NCI-H446 treated with DMSO at 0.1 percent for 48 hours (cell line): ENCODE measurements at regions not wholly inside any gene's neighbourhood (a gene's known extent, or its start where the extent isn't known, plus 50 kb on each side); places are given as distances from the start of the nearest gene placed in this dataset.

ENCODE experiments used
- DNase-seq: peaks from one replicate; lab custom pipeline; 2025; lab: John Stamatoyannopoulos, UW

DNA sequence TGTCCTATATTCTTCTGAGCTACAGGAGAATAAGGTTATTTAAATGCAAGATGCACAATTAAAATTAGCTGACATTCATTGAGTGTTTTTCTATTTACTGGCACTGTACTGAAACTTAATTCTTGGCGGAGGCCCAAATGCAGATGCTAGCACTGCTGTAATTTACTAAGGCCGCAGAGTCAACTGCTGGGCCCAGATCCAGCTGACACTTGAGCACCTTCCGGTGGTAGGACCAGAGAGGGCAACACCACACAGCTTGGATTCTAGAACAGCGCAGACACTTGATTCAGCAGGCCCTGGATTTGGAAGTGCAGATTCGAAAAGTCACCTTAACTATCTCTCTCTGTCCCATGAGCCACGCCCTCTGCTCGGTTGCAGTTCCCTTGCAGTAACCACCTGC is 228.6 kb upstream of the TMEM72 start:
- DNase-seq = no peak

DNA sequence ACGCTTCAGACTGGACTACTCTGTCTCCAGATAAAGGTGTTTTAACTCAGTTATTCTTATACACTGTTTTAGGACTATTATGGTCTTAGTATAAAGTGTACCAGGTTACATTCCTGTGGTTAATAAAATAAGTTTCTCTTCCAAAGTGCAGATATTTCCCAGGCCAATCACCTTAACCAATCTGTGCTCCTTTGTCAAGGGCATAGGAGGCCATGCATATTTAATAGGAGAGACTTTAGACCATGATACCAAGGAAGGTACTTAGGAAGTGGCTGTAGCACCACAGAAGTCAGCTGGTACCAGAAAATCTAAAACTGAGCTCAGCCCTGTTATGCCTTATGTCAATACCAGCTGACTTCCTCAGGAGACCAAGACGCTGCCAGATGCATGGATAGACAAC is 226.5 kb upstream of the TMEM72 start:
- no peak for DNase-seq

DNA sequence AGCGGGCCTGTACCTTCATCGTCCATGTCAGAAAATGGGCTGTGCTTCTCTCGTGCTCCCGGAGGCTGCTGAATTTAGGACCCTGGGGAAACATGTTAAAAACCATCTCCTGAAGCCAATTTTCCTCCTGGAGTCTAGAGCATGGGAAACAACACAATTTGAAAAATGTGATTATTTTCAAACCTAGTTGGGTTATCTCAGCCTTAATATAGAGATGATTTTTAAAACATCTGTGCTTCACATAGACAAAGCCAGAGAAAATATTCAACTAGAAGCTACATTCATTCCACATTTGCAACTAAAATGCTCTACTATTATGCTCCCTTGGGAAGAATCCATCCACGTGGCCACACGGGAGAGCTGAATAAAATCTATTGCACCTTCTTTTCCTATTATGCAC is 225.9 kb upstream of the TMEM72 start:
- no peak for DNase-seq

DNA sequence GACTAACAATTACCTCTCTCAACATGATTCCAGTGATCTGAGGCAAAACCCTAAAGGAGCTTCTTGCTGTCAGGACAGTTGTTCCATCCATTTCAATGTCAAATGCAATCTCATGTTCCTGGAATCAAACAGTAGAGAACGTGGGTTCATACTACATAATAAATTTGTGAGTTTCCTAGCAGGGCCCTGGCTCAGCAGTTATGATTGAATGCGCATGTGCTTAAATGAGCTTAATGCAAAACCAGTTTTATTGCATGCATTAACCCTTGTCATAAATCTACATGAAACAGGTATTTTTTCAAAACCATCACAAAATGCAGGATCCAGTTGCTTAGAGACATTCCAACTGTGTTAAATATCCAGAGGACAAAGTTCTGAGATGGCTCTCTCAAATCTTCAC is 225.4 kb upstream of the TMEM72 start:
- DNase-seq = no peak

DNA sequence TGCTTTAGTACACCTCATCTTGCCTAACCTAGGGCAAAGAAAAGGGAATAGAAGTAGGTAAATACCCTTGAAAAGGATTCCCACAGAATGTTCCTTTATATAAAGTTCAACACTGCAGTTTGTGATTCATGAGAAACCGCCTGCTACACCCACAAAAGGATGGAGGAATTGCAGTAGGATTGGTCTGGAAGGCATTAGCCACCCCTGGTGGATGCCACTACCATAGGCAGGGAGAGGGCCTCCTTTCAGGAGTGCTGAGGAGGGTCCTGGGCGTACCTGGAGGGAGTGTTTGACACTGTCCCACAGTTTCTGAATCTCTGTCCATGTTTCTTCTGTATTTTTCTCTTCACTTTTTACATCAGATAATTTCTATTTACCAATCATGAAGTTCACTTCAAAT is 221.8 kb upstream of the TMEM72 start:
- no peak for DNase-seq

DNA sequence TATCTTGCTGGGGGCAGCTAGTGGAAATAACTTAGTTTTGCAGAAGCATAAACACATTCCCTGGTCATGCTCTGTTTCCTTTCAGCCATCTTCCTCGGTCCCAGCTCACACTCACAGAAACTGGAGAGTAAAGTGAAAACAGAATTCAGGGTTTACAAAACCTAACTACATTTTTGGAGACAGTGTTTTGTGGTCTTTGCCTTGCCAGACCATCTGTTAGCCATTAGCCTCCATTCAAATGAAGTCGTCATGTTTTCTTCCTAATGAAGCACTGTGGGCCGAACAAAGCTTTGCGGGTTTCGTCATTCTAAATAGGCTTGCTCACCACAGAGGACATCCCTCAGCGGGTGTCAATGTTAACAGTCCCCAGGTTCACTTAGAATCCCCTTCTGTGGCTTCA is 214.6 kb upstream of the TMEM72 start:
- DNase-seq = no peak

DNA sequence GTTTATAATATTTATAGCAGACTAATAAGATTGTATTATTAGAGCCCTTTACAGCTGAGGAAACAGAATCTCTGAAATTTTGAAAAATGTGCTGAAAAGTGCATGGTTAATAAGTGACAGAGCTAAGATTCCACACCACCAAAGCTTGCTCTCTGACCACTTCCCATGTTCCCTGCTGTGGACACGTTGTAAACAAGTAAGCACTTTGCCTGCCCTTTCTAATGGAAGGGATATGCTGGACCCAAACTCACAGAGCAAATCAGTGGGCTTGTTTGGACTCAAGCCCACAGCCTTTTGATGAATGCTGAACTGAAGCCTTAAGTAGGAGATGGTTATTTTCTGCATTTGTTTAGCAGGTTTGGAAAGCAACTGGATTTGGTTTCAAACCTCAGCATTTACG is 214.0 kb upstream of the TMEM72 start:
- DNase-seq = no peak

DNA sequence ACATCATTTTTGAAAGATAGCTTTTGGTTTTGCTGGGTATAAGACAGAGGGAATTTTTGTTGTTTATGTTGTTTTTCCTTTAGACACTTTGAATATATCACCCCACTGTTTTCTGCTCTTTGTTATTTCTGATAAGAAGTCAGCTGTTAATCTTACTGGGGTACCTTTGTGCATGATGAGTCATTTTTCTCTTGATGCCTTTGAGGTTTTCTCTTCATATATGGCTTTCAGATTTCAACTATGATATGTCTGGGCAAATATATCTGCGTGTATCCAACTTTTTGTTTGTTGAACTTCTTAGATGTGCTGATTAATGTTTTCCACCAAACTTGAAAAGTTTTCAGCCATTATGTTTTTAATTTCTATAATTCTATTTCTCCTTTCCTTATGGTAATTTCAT is 208.6 kb upstream of the TMEM72 start:
- no peak for DNase-seq

DNA sequence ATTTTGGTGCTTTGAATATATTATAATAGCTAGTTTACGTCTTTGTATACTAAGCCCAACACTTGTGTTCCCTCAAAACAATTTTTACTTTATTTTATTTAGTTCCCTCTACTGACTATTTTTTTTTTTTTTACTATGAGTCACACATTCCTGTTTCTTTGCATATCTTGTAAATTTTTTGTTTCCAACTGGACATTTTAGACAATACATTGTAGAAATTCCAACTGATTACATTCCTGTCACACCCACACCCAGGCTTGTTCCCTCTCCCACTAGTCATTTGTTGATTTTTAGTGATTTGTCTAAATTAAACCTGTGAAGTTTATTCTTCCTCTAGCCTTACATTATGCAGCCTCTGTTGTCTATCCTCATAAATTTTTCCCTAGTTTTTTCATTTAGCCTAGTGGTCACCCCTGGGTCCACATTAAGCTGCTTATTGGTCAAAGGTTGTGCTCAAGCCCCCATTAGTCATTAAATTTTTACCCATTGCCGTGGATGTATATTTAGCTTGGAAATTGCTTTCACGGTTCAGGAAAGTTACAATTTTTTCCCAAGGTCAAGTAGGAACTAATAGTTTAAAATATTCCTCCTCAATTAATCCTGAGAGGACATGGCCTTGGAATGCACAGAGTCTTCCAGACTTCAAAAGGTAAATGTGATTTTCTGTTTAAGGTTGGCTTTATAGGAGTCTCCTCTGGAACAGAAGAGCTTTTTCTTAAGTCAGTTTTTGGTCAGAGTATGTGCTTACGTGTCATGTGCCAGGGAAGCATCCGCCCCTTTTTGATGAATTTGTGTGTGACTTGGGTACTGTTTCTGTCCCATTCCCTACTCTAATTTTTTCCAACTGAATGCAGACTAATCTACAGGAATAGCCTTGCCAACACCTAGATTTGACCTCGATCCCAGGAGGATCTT is 207.6 kb upstream of the TMEM72 start:
- no peak for DNase-seq

DNA sequence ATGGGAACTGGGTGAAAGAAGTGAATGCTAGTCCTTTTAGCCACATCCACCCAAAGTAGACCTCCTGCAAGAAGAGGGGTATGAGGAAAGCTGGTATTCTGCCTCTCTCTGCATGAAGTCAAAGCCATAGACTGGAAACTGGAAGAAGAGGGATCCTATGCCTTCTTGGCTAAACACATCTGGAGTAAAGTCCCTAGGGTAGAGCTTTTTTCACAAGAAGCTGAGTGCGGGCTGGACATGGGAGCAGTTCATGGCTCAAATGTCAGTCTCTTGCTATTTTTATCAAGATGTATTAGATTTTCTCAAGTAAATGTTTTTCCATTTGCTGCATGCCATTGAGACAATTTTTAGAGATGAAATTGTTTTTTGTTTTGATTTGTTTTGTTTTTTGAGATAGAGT is 206.5 kb upstream of the TMEM72 start:
- no peak for DNase-seq

DNA sequence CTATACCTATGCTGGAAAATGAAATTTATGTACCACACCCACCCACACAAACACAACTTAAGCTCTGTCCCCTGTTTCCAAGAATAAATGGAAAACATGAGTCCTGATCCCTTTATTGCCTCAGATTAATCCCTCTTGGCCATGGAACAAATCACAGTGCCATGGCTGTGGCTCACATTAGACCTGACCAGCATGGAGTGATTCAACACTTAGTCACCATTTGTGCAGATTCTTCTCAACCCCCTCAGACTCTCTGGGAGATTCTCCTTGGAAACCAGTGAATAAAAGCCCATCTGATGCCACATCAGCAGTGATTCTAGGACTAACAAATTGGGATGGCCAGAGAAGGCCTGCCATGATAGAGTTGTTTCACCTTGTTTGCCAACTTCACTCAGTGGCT is 204.4 kb upstream of the TMEM72 start:
- DNase-seq = no peak

DNA sequence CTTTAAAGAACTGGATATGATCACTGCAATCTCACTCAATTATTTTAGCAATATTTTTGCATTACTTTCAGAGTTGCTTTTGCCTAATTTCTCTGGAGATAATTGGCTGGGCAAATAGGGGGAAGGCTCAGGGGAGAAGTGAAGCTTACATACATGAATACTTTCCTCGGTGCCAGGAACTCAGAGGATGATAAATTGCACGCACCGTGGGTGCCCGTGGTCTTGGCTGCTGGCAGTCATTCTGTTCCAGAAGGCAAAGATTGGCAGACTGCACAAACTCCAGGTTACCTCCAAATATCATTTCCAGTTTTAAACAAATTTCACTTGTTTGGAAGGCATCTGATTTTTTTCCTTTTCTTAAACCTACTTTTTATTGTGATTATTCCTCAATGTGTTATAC is 197.8 kb upstream of the TMEM72 start:
- DNase-seq = peak; percentile 78

DNA sequence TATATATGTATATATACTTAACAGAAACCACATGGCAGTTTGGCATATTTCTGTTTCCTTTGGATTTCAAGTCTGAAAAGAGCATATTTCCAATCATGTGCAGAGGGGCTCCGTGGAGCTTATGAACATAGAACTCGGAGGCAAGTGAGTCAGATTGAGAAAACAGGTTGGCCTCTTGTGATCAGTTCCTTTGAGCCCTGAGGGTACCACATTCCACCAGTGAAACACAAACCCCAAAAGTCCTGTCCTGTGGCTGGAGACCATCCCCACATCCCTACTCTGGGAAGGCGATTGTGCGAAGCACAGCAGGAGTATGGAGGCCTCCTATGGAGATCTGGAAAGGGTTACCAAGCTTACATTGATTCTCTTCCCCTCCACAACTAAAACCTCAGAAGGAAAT is 196.7 kb upstream of the TMEM72 start:
- no peak for DNase-seq

DNA sequence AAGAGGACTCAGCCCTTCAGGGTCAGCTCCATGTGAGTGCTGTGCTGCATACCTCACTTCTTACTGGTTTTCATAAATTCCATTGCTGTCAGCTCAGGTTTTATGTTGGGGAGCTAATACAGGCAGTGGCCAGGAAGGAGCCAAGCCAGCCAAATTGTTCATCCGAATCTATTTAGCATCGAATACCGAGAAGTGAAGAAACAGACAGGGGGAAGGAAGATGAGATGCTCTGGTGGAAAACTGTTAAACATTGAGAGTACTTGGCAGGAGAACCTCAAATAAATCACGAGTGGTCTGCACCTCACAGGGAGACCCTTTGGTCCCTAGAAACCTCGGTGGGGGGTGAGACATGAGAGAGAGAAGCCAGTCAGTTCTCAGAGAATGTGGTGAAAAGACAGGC is 196.0 kb upstream of the TMEM72 start:
- no peak for DNase-seq

DNA sequence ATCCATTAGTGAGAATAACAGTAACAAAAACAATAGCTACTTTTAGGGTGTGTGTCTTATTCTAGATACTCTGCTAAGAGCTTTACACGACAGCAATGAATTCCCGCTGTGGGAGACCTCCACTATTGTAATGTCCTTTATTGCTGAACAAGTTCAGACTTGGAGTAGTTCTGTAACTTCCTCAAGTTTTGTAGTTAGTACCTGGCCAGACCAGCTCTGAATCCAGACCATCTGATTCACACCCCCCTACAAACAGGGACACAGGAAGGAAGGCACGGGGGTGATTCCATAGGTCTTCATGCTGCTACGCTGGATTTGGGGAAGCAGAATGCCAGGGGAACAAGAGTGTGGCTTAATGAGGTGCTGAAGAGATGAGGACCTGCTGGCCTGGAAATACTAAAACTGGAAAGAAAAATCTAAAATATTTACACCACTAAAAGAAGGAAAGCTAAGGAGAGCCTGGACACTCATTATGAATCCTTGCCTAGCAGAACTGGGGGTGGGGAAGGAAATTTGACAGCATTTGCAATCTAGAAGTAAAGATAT is 194.6 kb upstream of the TMEM72 start:
- DNase-seq = no peak

DNA sequence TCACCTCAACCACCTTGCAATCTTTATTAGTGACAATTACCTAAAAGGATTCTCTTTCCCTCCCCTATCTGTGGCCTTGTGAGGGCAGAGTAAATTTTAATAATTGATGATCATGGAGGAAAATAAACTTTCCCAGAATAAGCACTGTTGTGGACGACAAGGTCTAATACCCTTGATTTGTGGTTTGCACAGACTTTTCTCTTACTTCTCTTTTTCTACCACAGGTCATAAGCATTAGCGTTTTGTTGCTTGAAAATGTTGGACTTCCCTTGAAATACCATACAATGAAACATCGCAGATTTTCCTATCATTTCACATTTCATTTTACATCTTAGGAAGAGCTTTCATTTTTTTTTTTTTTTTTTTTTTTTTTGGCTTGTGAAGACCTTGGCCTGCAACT is 188.1 kb upstream of the TMEM72 start:
- DNase-seq = no peak

DNA sequence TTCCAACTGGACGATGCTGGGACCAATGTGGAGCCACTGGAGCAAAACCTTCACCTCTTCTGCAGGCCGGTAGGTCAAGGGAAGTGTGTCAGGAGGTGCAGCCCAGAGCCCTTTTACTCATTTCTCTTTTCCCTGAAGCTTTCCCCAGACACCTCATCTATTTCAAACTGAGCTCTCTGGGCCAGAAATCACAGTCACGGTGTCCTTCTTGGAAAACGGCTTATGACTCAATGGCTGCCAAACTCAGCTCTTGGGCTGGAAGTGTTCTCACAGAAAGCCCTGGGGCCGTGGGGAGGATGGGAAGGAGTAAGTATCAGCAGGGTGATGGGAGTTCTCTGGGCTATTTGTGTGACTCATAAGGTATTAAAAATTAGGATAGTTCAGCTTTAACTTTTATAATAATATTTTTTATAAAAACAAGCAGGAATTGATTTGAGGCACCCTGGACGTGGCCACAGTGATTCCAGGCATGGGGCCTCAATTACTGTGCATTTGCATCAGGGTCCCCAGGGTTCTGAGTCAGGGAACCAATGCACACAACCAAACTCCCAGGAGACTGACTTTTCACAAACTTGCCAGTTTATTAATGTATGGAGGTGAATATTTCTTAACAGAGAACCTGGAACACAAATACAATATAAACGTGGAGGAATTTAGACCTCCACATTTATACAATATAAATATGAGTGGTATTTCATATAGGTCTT is 187.4 kb upstream of the TMEM72 start:
- DNase-seq = no peak

DNA sequence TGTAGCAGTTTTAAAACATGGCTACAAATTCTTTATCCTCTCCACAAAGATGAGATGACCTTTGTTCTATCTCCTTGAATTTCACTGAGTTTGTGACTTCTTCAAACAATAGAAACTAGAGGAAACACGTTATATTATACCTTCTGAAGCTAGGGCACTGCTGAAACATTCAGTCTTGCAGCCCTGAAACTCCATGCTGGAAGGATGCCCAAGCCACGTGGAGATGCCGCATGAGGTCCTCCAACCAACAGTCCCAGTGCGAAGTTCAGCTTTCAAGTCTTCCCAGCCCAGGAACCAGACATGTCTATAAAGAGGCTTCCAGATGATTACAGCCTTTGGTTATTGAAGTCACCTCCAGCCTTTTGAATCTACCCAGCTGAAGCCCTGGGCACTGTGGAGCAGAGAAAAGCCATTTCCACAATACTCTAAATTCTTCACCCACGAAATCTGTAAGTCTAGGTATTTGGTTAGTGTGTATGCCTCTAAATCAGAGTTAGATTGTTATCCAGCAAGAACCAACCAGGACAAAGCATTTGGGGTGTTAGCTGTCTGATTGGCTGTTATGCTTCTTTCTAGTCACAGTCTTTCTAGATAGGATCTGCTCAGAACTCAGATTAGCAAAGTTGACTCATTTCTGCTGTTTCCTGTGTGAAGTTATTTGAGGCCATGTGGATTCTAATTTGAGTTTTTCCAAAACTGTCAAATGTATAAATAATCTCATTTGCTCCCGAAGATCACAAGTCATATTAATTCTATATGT is 186.5 kb upstream of the TMEM72 start:
- DNase-seq = no peak

DNA sequence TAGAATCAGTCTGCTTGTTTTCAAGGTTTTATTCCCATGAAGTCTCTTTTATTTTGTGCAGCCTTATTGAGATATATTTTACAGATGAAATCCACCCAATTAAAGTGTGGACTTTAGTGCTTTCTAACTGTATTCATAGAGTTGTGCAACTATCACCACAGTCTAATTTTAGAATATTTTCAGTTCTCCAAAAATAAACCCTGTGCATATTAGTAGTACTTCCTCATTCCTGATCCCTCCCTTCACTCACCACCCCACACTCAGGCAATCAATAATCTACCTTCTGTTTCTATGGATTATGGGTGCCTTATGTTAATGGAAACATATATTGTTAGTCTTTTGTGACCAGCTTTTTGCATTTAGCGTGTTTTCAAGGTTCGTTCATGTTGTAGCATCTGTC is 185.7 kb upstream of the TMEM72 start:
- no peak for DNase-seq

DNA sequence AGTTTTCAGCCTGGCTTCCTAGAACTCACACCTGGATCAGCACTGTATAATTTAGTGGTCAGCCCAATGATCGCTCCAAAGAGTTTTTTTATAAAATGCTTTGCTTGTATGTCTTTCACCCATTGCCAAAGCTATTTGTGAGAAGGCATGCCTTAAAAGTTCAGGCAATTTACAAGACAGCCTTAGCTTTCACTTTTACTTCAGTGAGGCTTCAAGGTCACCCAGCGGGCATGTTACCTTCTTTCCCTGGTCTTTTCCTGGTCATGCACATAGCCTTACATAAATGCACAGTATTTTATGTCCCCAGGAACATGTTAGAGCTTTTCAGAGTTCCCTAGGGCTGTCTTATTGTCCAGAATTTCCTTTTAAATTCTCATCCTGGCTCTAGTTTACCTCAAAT is 179.9 kb upstream of the TMEM72 start:
- DNase-seq = no peak

DNA sequence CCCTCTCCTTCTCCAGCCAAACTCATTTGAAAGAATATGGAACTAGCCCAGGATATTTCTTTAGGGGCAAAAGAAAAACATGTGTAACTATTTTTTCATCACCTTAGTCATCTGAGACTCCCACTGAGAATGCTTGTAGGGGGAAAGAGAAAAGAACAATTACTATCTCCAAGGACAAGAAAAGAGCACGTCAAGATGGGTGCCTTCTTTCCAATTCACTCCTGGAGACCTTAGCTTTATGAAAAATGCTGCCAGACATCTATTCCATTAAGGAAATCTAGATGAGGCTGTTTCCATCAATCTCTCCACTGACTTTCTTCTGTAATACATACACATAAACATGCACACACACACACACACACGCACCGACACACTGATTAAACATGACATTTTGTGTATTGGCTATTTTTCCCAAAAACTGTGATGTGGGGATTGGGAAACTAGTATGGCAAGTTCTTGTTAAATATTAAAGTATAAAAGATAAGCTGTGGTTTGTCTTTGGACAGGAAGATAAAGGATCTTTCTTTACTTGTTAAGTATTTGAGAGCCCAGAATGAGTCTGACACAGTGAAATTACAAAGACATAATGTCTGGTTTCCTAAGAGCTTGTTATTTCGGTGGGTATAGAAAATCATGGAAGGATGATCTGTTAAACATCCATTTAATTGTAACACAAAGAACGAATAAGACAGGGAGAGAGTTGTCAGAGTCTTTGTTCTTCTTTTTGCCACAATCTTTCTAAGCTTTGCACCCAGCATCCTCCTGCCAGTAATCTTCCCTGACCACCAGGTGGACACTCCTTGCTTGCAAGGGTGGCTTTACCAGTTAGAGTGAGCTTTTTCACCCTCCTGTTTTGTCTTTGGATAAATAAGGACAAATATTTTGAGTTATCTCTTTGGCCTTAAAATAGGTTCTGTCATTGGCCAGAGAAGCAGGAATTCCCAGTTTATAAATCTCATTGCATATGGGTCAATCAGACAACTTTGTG is 177.3 kb upstream of the TMEM72 start:
- no peak for DNase-seq
